ENCODE measurements at regions not wholly inside any gene's neighbourhood (a gene's known extent, or its start where the extent isn't known, plus 50 kb on each side); places are given as distances from the start of the nearest gene placed in this dataset.
"Not testable (repeated sequence)": the region's sequence is repeated elsewhere in the genome, so short reads cannot be mapped to it uniquely, and the experiment has no call there.

- Histone ChIP-seq H3K36me3 (no peaks in the 10 kb centered on the region), H3K27ac (no peak overlapping the region), H3K4me3 (no peak overlapping the region), H3K27me3 (no peaks in the 10 kb centered on the region), H3K4me1 (no peaks in the 10 kb centered on the region), H3K9me3 (no peaks in the 10 kb centered on the region)
- DNase-seq (ENCODE audit: low spot score in 2 of 2): no peak
- TF ChIP-seq EP300 (IDR thresholded peaks at IDR 0.05) (no peak), CTCF (IDR thresholded peaks at IDR 0.05) (no peak), POLR2AphosphoS5 (IDR thresholded peaks at IDR 0.05) (no peak), POLR2A (IDR thresholded peaks at IDR 0.05) (no peak)
- WGBS: 95% methylated on average over 1 of the region's 1 CpG
These were observed 888.1 kb downstream of the REEP3 start for GRCh38 chr10:64409349-64409748.

GRCh38 chr10:64416011-64416410, 894.8 kb downstream of the REEP3 start:
- no peaks in the 10 kb centered on the region for H3K36me3 ChIP-seq
- TF ChIP-seq CTCF (IDR thresholded peaks at IDR 0.05) (no peak), POLR2AphosphoS5 (IDR thresholded peaks at IDR 0.05) (no peak)
- H3K4me1 ChIP-seq: no peaks in the 10 kb centered on the region
- no peak overlapping the region for H3K4me3 ChIP-seq
- H3K27me3 ChIP-seq: no peaks in the 10 kb centered on the region
- DNase-seq (ENCODE audit: low spot score in 2 of 2): no peak
- H3K9me3 ChIP-seq: no peaks in the 10 kb centered on the region
- no peak overlapping the region for H3K27ac ChIP-seq
- WGBS: 87% methylated on average over 1 of the region's 1 CpG

- no peak for DNase-seq (ENCODE audit: low spot score in 2 of 2)
- Histone ChIP-seq H3K4me3 (no peak overlapping the region), H3K36me3 (no peaks in the 10 kb centered on the region), H3K27ac (no peak overlapping the region), H3K9me3 (no peaks in the 10 kb centered on the region), H3K4me1 (no peaks in the 10 kb centered on the region), H3K27me3 (no peaks in the 10 kb centered on the region)
- 49% methylated on average over 2 of the region's 2 CpGs for WGBS
- no peak for TF ChIP-seq CTCF (IDR thresholded peaks at IDR 0.05)
- TF ChIP-seq EP300 (IDR thresholded peaks at IDR 0.05): no peak
- no peak for TF ChIP-seq POLR2AphosphoS5 (IDR thresholded peaks at IDR 0.05)
- TF ChIP-seq POLR2A (IDR thresholded peaks at IDR 0.05): no peak
These were observed 898.3 kb downstream of the REEP3 start for GRCh38 chr10:64419461-64419860.

- DNase-seq (ENCODE audit: low spot score in 2 of 2): no peak
- Histone ChIP-seq H3K9me3 (no peaks in the 10 kb centered on the region), H3K27me3 (no peaks in the 10 kb centered on the region), H3K4me3 (no peak overlapping the region), H3K36me3 (no peaks in the 10 kb centered on the region), H3K4me1 (no peaks in the 10 kb centered on the region), H3K27ac (no peak overlapping the region)
- TF ChIP-seq EP300 (IDR thresholded peaks at IDR 0.05) (no peak), POLR2A (IDR thresholded peaks at IDR 0.05) (no peak), POLR2AphosphoS5 (IDR thresholded peaks at IDR 0.05) (no peak), CTCF (IDR thresholded peaks at IDR 0.05) (no peak)
- 78% methylated on average over 3 of the region's 3 CpGs for WGBS
These were observed 905.5 kb downstream of the REEP3 start for GRCh38 chr10:64426745-64427144.

GRCh38 chr10:64430690-64431323, 909.6 kb downstream of the REEP3 start:
- no peaks in the 10 kb centered on the region for H3K36me3 ChIP-seq
- no peak for DNase-seq (ENCODE audit: low spot score in 2 of 2)
- TF ChIP-seq POLR2AphosphoS5 (IDR thresholded peaks at IDR 0.05) (no peak), CTCF (IDR thresholded peaks at IDR 0.05) (no peak), POLR2A (IDR thresholded peaks at IDR 0.05) (no peak), EP300 (IDR thresholded peaks at IDR 0.05) (no peak)
- no peak overlapping the region for H3K4me3 ChIP-seq
- no peak overlapping the region for H3K27ac ChIP-seq
- H3K27me3 ChIP-seq: no peaks in the 10 kb centered on the region
- no peaks in the 10 kb centered on the region for H3K4me1 ChIP-seq
- 28% methylated on average over 2 of the region's 2 CpGs for WGBS
- H3K9me3 ChIP-seq: no peaks in the 10 kb centered on the region

- WGBS: 97% methylated on average over 14 of the region's 14 CpGs
- not testable (repeated sequence) for H3K4me1 ChIP-seq; DNase-seq (ENCODE audit: low spot score in 2 of 2); H3K4me3 ChIP-seq; H3K36me3 ChIP-seq; H3K9me3 ChIP-seq; H3K27ac ChIP-seq; H3K27me3 ChIP-seq
These were observed 920.7 kb downstream of the REEP3 start for GRCh38 chr10:64441872-64442271.
